Esophagus (tissue), 2 donors: ENCODE measurements at regions not wholly inside any gene's neighbourhood (a gene's known extent, or its start where the extent isn't known, plus 50 kb on each side); places are given as distances from the start of the nearest gene placed in this dataset.
A peak's percentile ranks its signal among the peaks of the same experiment; 100 is the strongest.

Experiments
- H3K27ac ChIP-seq, 2 donors: one replicate each; pipeline ENCODE4 v1.5.1; 2013; ENCODE audit warnings: low read depth in 2 of 2, mild to moderate bottlenecking in 2 of 2, inconsistent platforms in 1 of 2, low read length in 1 of 2, moderate library complexity in 1 of 2
- H3K27me3 ChIP-seq, 2 donors: one replicate each; pipeline ENCODE4 v1.6.1; 2013; ENCODE audit warnings: low read length in 2 of 2, control low read depth in 1 of 2, mild to moderate bottlenecking in 1 of 2; ENCODE audit not compliant: insufficient read depth in 2 of 2, control insufficient read depth in 1 of 2
- H3K36me3 ChIP-seq, 2 donors: one replicate each; pipeline ENCODE4 v1.6.1; 2013; ENCODE audit warnings: low read length in 1 of 2; ENCODE audit not compliant: control insufficient read depth in 2 of 2, insufficient read depth in 2 of 2
- H3K4me1 ChIP-seq, 2 donors: one replicate each; pipeline ENCODE4 v1.6.1; 2013; ENCODE audit warnings: low read length in 1 of 2; ENCODE audit not compliant: control insufficient read depth in 2 of 2, insufficient read depth in 2 of 2
- H3K4me3 ChIP-seq, 2 donors: one replicate each; pipeline ENCODE4 v1.5.1; 2013; ENCODE audit warnings: low read length in 2 of 2, mild to moderate bottlenecking in 2 of 2, low read depth in 1 of 2, moderate library complexity in 1 of 2
- H3K9me3 ChIP-seq, 2 donors: one replicate each; pipeline ENCODE4 v1.6.1; 2013; ENCODE audit warnings: mild to moderate bottlenecking in 2 of 2, low read depth in 1 of 2, low read length in 1 of 2, moderate library complexity in 1 of 2; ENCODE audit not compliant: control insufficient read depth in 2 of 2, insufficient read depth in 1 of 2
- WGBS, 2 donors: extraction: QIAGEN DNeasy Blood & Tissue Kit; methylation state at CpG; one replicate each; pipeline ENCODE4 v1.1.7; 2013; 5-methylcytosine and 5-hydroxymethylcytosine counted together
- donor health status: healthy with polysubstance abuse.
- donor health status: Bipolar disorder and iron deficiency.

- H3K27me3 ChIP-seq = no peaks in the 10 kb centered on the region
- no peaks in the 10 kb centered on the region for H3K9me3 ChIP-seq
- WGBS, 2 donors = 84 to 94% methylated on average over 2 of the region's 2 CpGs
- H3K36me3 ChIP-seq = no peaks in the 10 kb centered on the region
- no peak overlapping the region for H3K27ac ChIP-seq
- no peak overlapping the region for H3K4me3 ChIP-seq
- H3K4me1 ChIP-seq = peaks cover 2 to 3% of the 10 kb centered on the region in 2 donors
Observed at GRCh38 chr4:140304346-140304745, 69.1 kb upstream of the SCOC start.

- H3K4me1 ChIP-seq = no peaks in the 10 kb centered on the region
- no peaks in the 10 kb centered on the region for H3K36me3 ChIP-seq
- no peak overlapping the region for H3K4me3 ChIP-seq
- WGBS, 2 donors = 83 to 89% methylated on average over 7 of the region's 7 CpGs
- no peaks in the 10 kb centered on the region for H3K27me3 ChIP-seq
- no peaks in the 10 kb centered on the region for H3K9me3 ChIP-seq
- no peak overlapping the region for H3K27ac ChIP-seq
Observed at GRCh38 chr4:140302151-140302859, 71.1 kb upstream of the SCOC start.

DNA sequence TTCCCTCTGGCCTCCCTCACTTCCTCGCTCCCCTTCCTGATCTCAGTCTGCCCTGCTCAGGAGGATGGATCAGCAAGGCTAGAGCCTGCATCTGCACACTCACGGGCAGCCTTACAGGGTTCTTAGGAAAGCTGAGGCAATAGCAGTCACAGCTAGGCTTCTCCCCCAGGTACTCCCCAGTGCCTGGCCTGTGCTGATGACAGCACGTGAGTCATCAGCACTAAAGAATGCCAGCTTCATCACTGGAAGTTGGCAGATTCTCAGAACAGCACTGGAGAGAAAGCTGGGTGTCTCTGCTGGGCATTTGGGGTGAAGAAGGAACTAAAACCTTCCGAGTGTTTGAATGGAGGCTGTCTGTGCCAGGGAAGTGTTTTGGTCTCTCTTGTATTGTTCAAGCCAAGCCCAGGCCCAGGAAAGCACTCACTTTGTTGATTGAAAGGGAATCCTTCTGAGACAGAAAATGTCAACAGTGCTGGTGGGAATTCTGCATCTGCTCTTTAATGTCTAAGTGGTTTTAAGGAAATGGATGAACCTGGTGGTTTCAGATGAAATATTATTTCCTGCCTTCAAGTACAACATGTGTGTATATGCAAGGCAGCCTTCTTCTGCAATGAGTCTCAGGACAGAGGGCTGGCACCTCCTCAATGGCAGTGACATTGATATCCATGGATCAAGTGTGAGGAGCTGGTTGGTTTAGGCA lies 73.0 kb upstream of the SCOC start:
- Histone ChIP-seq H3K9me3 (no peaks in the 10 kb centered on the region), H3K36me3 (no peaks in the 10 kb centered on the region), H3K27ac (no peak overlapping the region), H3K4me1 (no peaks in the 10 kb centered on the region), H3K4me3 (no peak overlapping the region), H3K27me3 (no peaks in the 10 kb centered on the region)
- WGBS, 2 donors = 42 to 60% methylated on average over 4 of the region's 4 CpGs

DNA sequence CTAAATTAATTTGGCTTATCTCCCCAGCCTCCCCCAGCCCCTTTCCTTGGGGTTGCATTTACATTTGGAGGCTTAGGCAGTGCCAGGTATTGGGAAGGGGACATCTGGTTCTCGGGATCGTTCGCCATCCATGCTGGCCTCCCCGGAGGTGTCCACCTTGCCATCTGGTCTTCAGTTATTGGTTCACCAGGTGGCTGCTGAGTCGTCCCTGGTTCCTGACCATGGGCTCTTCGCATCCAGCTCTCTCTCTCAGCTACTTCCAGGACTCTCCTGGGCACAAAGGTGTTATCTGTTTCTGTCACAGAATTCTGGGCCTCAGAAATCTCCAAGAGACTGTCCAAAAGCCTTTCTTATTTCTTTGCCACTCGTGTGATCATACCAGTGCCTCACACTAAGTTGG lies 75.4 kb upstream of the SCOC start:
- H3K9me3 ChIP-seq = no peaks in the 10 kb centered on the region
- H3K4me1 ChIP-seq = no peaks in the 10 kb centered on the region
- H3K4me3 ChIP-seq = no peak overlapping the region
- 87 to 88% methylated on average over 7 of the region's 7 CpGs for WGBS, 2 donors
- no peak overlapping the region for H3K27ac ChIP-seq
- no peaks in the 10 kb centered on the region for H3K36me3 ChIP-seq
- no peaks in the 10 kb centered on the region for H3K27me3 ChIP-seq

DNA sequence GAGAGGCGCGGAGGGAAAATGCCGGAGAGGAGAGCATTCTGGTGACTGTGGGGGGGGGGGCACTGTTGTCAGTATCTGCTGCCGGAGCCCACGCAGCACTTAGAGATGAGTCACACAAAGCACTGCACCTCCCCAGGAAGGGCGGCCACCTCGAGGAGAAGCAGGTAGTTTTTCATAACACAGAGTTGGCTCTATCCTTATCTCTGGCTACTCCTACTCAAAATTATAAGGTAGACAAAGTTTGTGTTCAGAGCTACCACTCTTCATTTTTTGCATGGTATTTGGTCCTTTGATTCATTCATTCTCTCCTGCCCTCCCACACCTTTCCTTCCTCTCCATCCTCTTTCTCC lies 76.2 kb upstream of the SCOC start:
- Histone ChIP-seq H3K9me3 (no peaks in the 10 kb centered on the region), H3K27me3 (no peaks in the 10 kb centered on the region), H3K36me3 (no peaks in the 10 kb centered on the region), H3K4me3 (no peak overlapping the region), H3K27ac (no peak overlapping the region), H3K4me1 (no peaks in the 10 kb centered on the region)
- 27 to 37% methylated on average over 7 of the region's 7 CpGs for WGBS, 2 donors

GRCh38 chr4:140296335-140297220 lies 76.9 kb upstream of the SCOC start:
- Histone ChIP-seq H3K36me3 (no peaks in the 10 kb centered on the region), H3K9me3 (no peaks in the 10 kb centered on the region), H3K4me3 (no peak overlapping the region), H3K27me3 (no peaks in the 10 kb centered on the region), H3K4me1 (no peaks in the 10 kb centered on the region), H3K27ac (peak overlapping the region; percentile 17 to 63)
- 23 to 32% methylated on average over 15 of the region's 15 CpGs for WGBS, 2 donors

GRCh38 chr4:140293979-140294378 lies 79.5 kb upstream of the SCOC start:
- H3K27ac ChIP-seq = no peak overlapping the region
- no peaks in the 10 kb centered on the region for H3K4me1 ChIP-seq
- H3K9me3 ChIP-seq = no peaks in the 10 kb centered on the region
- 93 to 95% methylated on average over 2 of the region's 2 CpGs for WGBS, 2 donors
- H3K4me3 ChIP-seq = no peak overlapping the region
- H3K36me3 ChIP-seq = no peaks in the 10 kb centered on the region
- no peaks in the 10 kb centered on the region for H3K27me3 ChIP-seq

DNA sequence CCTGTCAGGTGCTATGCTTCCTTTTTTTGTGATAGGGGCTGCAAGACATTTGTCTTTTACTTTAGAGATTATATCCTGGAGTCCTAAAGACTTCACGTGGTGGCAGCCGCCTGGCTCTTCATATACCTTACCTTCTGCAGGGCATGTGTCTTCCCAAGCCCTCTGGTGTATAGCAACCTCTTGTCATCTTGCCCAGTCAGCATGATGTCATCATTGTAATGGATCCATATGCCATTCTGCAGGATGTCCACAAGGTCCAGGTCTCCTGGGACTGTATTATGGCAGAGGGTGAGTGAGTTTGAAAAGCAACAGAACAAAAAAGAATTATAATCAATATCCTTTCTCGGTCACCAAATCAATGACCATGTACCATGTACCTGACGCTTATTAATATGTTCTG lies 82.2 kb upstream of the SCOC start:
- H3K4me3 ChIP-seq = no peak overlapping the region
- H3K9me3 ChIP-seq = no peaks in the 10 kb centered on the region
- 92% methylated on average over 4 of the region's 4 CpGs for WGBS, 2 donors
- H3K4me1 ChIP-seq = no peaks in the 10 kb centered on the region
- H3K27ac ChIP-seq = no peak overlapping the region
- H3K27me3 ChIP-seq = no peaks in the 10 kb centered on the region
- no peaks in the 10 kb centered on the region for H3K36me3 ChIP-seq

GRCh38 chr4:140289486-140289885 lies 84.0 kb upstream of the SCOC start:
- no peaks in the 10 kb centered on the region for H3K36me3 ChIP-seq
- H3K27ac ChIP-seq = no peak overlapping the region
- H3K9me3 ChIP-seq = no peaks in the 10 kb centered on the region
- no peaks in the 10 kb centered on the region for H3K4me1 ChIP-seq
- 62 to 80% methylated on average over 2 of the region's 2 CpGs for WGBS, 2 donors
- H3K4me3 ChIP-seq = no peak overlapping the region
- no peaks in the 10 kb centered on the region for H3K27me3 ChIP-seq
